ENCODE measurements at regions not wholly inside any gene's neighbourhood (a gene's known extent, or its start where the extent isn't known, plus 50 kb on each side); places are given as distances from the start of the nearest gene placed in this dataset.

DNA sequence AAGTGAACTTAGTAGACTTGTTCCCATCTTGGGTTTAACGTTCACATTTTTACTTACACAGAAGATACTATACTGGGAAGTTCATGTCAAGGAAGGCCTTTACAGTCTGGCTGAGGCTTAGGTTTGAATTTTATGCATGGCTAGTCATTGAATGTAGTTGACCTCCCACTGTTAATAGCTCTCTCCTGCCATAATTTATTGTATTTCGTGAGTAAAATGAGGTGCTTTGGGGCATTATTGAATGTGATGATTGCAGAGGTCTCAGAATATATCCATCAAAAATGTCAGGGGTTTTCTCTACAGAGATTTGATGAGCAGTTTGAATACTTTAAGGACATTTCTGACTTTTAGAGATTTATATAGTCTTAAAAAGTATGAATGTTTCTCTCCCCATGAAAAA is 356.6 kb upstream of the GRM7 start:
- H3K4me1 Mint-ChIP-seq (ENCODE audit: unreplicated experiment), result no peaks in the 10 kb centered on the region
- no peaks in the 10 kb centered on the region for H3K27me3 Mint-ChIP-seq (ENCODE audit: unreplicated experiment)
- no peak overlapping the region for H3K27ac Mint-ChIP-seq (ENCODE audit: unreplicated experiment)
- H3K9me3 Mint-ChIP-seq (ENCODE audit: unreplicated experiment), result peaks cover 62% of the 10 kb centered on the region
- TF ChIP-seq CTCF (IDR thresholded peaks at IDR 0.05), result no peak
- DNase-seq (ENCODE audit: extremely low spot score, unreplicated experiment), result no peak
- no peaks in the 10 kb centered on the region for H3K36me3 Mint-ChIP-seq (ENCODE audit: unreplicated experiment)
- no peak overlapping the region for H3K4me3 Mint-ChIP-seq (ENCODE audit: unreplicated experiment)

- Mint-ChIP-seq H3K27me3 (ENCODE audit: unreplicated experiment) (no peaks in the 10 kb centered on the region), H3K4me1 (ENCODE audit: unreplicated experiment) (no peaks in the 10 kb centered on the region), H3K27ac (ENCODE audit: unreplicated experiment) (no peak overlapping the region), H3K36me3 (ENCODE audit: unreplicated experiment) (no peaks in the 10 kb centered on the region), H3K4me3 (ENCODE audit: unreplicated experiment) (no peak overlapping the region), H3K9me3 (ENCODE audit: unreplicated experiment) (peaks cover 60% of the 10 kb centered on the region)
- no peak for DNase-seq (ENCODE audit: extremely low spot score, unreplicated experiment)
- no peak for TF ChIP-seq CTCF (IDR thresholded peaks at IDR 0.05)
Observed at GRCh38 chr3:6504834-6505233, 356.1 kb upstream of the GRM7 start.

GRCh38 chr3:6508410-6508759 is 352.5 kb upstream of the GRM7 start:
- no peak for DNase-seq (ENCODE audit: extremely low spot score, unreplicated experiment)
- no peak overlapping the region for H3K4me3 Mint-ChIP-seq (ENCODE audit: unreplicated experiment)
- TF ChIP-seq CTCF (IDR thresholded peaks at IDR 0.05), result no peak
- peaks cover 48% of the 10 kb centered on the region for H3K9me3 Mint-ChIP-seq (ENCODE audit: unreplicated experiment)
- no peaks in the 10 kb centered on the region for H3K27me3 Mint-ChIP-seq (ENCODE audit: unreplicated experiment)
- no peak overlapping the region for H3K27ac Mint-ChIP-seq (ENCODE audit: unreplicated experiment)
- no peaks in the 10 kb centered on the region for H3K4me1 Mint-ChIP-seq (ENCODE audit: unreplicated experiment)
- no peaks in the 10 kb centered on the region for H3K36me3 Mint-ChIP-seq (ENCODE audit: unreplicated experiment)

DNA sequence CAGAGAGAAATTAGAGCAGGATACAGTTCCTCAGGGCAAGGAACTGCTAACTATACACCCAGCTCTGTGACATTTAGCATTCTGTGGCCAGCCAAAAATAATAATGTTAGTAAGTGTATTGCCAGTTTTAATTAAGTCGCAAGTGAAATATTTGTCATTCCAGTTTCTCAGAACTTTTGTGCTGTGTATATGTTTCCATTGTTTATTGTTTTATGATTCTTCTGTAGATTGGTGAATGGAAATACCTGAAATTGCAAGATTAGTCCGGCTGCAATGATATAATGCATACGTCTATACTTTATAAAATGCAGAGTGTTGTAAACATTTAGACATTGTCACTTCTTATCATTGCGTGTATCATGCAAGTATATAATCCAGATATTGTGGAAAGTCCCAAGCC is 351.3 kb upstream of the GRM7 start:
- DNase-seq (ENCODE audit: extremely low spot score, unreplicated experiment), result no peak
- H3K4me3 Mint-ChIP-seq (ENCODE audit: unreplicated experiment), result no peak overlapping the region
- no peaks in the 10 kb centered on the region for H3K36me3 Mint-ChIP-seq (ENCODE audit: unreplicated experiment)
- TF ChIP-seq CTCF (IDR thresholded peaks at IDR 0.05), result no peak
- H3K4me1 Mint-ChIP-seq (ENCODE audit: unreplicated experiment), result no peaks in the 10 kb centered on the region
- H3K9me3 Mint-ChIP-seq (ENCODE audit: unreplicated experiment), result peaks cover 44% of the 10 kb centered on the region
- H3K27me3 Mint-ChIP-seq (ENCODE audit: unreplicated experiment), result no peaks in the 10 kb centered on the region
- no peak overlapping the region for H3K27ac Mint-ChIP-seq (ENCODE audit: unreplicated experiment)

GRCh38 chr3:6510713-6511112 is 350.2 kb upstream of the GRM7 start:
- no peak for DNase-seq (ENCODE audit: extremely low spot score, unreplicated experiment)
- H3K27ac Mint-ChIP-seq (ENCODE audit: unreplicated experiment), result no peak overlapping the region
- no peak overlapping the region for H3K4me3 Mint-ChIP-seq (ENCODE audit: unreplicated experiment)
- H3K36me3 Mint-ChIP-seq (ENCODE audit: unreplicated experiment), result no peaks in the 10 kb centered on the region
- no peak for TF ChIP-seq CTCF (IDR thresholded peaks at IDR 0.05)
- no peaks in the 10 kb centered on the region for H3K27me3 Mint-ChIP-seq (ENCODE audit: unreplicated experiment)
- peaks cover 47% of the 10 kb centered on the region for H3K9me3 Mint-ChIP-seq (ENCODE audit: unreplicated experiment)
- no peaks in the 10 kb centered on the region for H3K4me1 Mint-ChIP-seq (ENCODE audit: unreplicated experiment)

Data from osteocyte (in vitro differentiated cells).